Caco-2 (cell line): ENCODE measurements at regions not wholly inside any gene's neighbourhood (a gene's known extent, or its start where the extent isn't known, plus 50 kb on each side); places are given as distances from the start of the nearest gene placed in this dataset.

ENCODE experiments used
- BruUV-seq: library from RNA; stranded (reverse); fragments of 400-500 nt; replicated peaks from 2 replicates; lab custom pipeline; 2021; lab: Mats Ljungman, UMichigan
- CTCF ChIA-PET: fragments of 300-600 bp; sonication (Branson Sonifier 250); formaldehyde crosslinking; loops from one replicate; lab custom pipeline; 2022; ENCODE audit warnings: antibody characterized with exemption; lab: Charles Lee
- POLR2A ChIA-PET: fragments of 300-600 bp; sonication (Branson Sonifier 250); formaldehyde crosslinking; loops from one replicate; lab custom pipeline; 2022; ENCODE audit warnings: antibody characterized with exemption; lab: Charles Lee
- DNase-seq, 2 experiments: peaks; one replicate each; pipeline versions ENCODE4 v3.0.0 to v3.0.0-alpha.2; 2020 to 2022
- H3K27me3 ChIP-seq: replicated peaks from 2 replicates; pipeline ENCODE4 v1.6.0; 2011; ENCODE audit warnings: low read length; ENCODE audit not compliant: control insufficient read depth, insufficient read depth
- H3K36me3 ChIP-seq: 2 replicates; pipeline ENCODE4 v1.5.1; 2011; ENCODE audit warnings: low read length; ENCODE audit not compliant: control insufficient read depth, insufficient read depth
- H3K4me1 ChIP-seq: fragments of 250-450 bp; sonication (Bioruptor Pico); 2 replicates; pipeline ENCODE4 v1.5.1; 2020; ENCODE audit warnings: mild to moderate bottlenecking
- H3K4me3 ChIP-seq: 2 replicates; pipeline ENCODE4 v1.5.1; 2011; ENCODE audit warnings: low read depth, mild to moderate bottlenecking, control low read depth, low read length
- H3K9me3 ChIP-seq: fragments of 250-450 bp; sonication (Bioruptor Pico); 2 replicates; pipeline ENCODE4 v1.5.1; 2020; ENCODE audit warnings: mild to moderate bottlenecking, moderate library complexity
- H3K27ac Mint-ChIP-seq: one replicate; pipeline ENCODE4 v1.8.0; 2022; ENCODE audit warnings: mixed read lengths; ENCODE audit not compliant: unreplicated experiment
- H3K27me3 Mint-ChIP-seq: one replicate; pipeline ENCODE4 v1.8.0; 2022; ENCODE audit warnings: mixed read lengths; ENCODE audit not compliant: insufficient read depth, unreplicated experiment
- H3K36me3 Mint-ChIP-seq: one replicate; pipeline ENCODE4 v1.8.0; 2022; ENCODE audit warnings: mild to moderate bottlenecking, mixed read lengths; ENCODE audit not compliant: insufficient read depth, unreplicated experiment
- H3K4me1 Mint-ChIP-seq: one replicate; pipeline ENCODE4 v1.8.0; 2022; ENCODE audit warnings: low read depth, mixed read lengths; ENCODE audit not compliant: unreplicated experiment
- H3K4me3 Mint-ChIP-seq: one replicate; pipeline ENCODE4 v1.8.0; 2022; ENCODE audit warnings: mild to moderate bottlenecking, moderate library complexity, mixed read lengths; ENCODE audit not compliant: unreplicated experiment
- H3K9me3 Mint-ChIP-seq: one replicate; pipeline ENCODE4 v1.8.0; 2022; ENCODE audit warnings: mixed read lengths; ENCODE audit not compliant: unreplicated experiment
- CTCF ChIP-seq, 2 experiments: fragments of 200-600 bp in 1 of 2; IDR thresholded peaks; 1 replicate in 1 of 2; 2 replicates in 1 of 2; pipeline versions ENCODE4 v1.5.1 to v1.8.0; 2011 to 2022; ENCODE audit warnings: antibody characterized with exemption in 1 of 2, control low read depth in 1 of 2, inconsistent platforms in 1 of 2, low read depth in 1 of 2, low read length in 1 of 2, mild to moderate bottlenecking in 1 of 2, moderate library complexity in 1 of 2; ENCODE audit not compliant: insufficient read depth in 1 of 2, severe bottlenecking in 1 of 2, unreplicated experiment in 1 of 2
- intact Hi-C: fragments of 100-400 bp; cut with micrococcal nuclease; formaldehyde crosslinking; loops from one replicate; pipeline ENCODE4 v1.10.0; 2022; ENCODE audit not compliant: unreplicated experiment

GRCh38 chr7:21128062-21128817 lies 299.6 kb upstream of the SP4 start:
- no TSS peak for BruUV-seq
- Histone ChIP-seq H3K27me3 (no peaks in the 10 kb centered on the region), H3K4me3 (no peak overlapping the region), H3K4me1 (no peaks in the 10 kb centered on the region), H3K36me3 (no peaks in the 10 kb centered on the region), H3K9me3 (no peaks in the 10 kb centered on the region)
- intact Hi-C loops, result no loop called here
- no peak for TF ChIP-seq CTCF (IDR thresholded peaks at IDR 0.05; ENCODE audit: insufficient read depth in 1 of 2, low read depth in 1 of 2, low read length in 1 of 2, severe bottlenecking in 1 of 2, unreplicated experiment in 1 of 2)
- H3K4me3 Mint-ChIP-seq, result no peak overlapping the region
- no peak overlapping the region for H3K27ac Mint-ChIP-seq
- H3K4me1 Mint-ChIP-seq, result no peaks in the 10 kb centered on the region
- H3K36me3 Mint-ChIP-seq, result no peaks in the 10 kb centered on the region
- ChIA-PET CTCF (no interaction called here), POLR2A (no interaction called here)
- H3K9me3 Mint-ChIP-seq, result peaks cover 13% of the 10 kb centered on the region
- DNase-seq, result no peak
- no peaks in the 10 kb centered on the region for H3K27me3 Mint-ChIP-seq

GRCh38 chr7:21131897-21132296 lies 296.0 kb upstream of the SP4 start:
- ChIA-PET POLR2A (no interaction called here), CTCF (no interaction called here)
- no peaks in the 10 kb centered on the region for H3K36me3 ChIP-seq
- Mint-ChIP-seq H3K27me3 (no peaks in the 10 kb centered on the region), H3K9me3 (peaks cover 13% of the 10 kb centered on the region), H3K36me3 (no peaks in the 10 kb centered on the region), H3K4me3 (no peak overlapping the region), H3K4me1 (peaks cover 12% of the 10 kb centered on the region), H3K27ac (no peak overlapping the region)
- DNase-seq, result no peak
- no peaks in the 10 kb centered on the region for H3K27me3 ChIP-seq
- no peak overlapping the region for H3K4me3 ChIP-seq
- intact Hi-C loops, result no loop called here
- TF ChIP-seq CTCF (IDR thresholded peaks at IDR 0.05; ENCODE audit: insufficient read depth in 1 of 2, low read depth in 1 of 2, low read length in 1 of 2, severe bottlenecking in 1 of 2, unreplicated experiment in 1 of 2), result no peak
- peaks cover 3% of the 10 kb centered on the region; the same call in 1 of the 2 replicates for H3K4me1 ChIP-seq
- no peaks in the 10 kb centered on the region for H3K9me3 ChIP-seq
- no TSS peak for BruUV-seq

DNA sequence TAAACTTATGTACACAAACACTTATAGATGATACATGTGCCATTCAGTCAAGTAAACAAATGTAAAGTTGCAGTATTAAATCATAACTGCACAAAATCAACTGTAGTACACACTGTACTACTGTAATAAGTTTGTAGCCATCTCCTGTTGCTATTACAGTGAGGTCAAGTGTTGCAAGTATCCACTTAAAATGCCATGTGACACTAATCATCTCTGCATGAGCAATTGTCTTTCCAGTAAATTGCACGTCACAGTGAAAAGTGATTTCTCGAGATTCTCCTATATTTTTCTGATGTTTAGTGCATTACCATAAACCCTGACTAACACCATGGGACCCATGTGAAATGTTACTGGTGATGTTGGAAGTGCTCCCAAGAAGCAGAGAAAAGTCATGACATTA lies 293.3 kb upstream of the SP4 start:
- peaks cover 23% of the 10 kb centered on the region for H3K9me3 Mint-ChIP-seq
- no peaks in the 10 kb centered on the region for H3K9me3 ChIP-seq
- peaks cover 12% of the 10 kb centered on the region for H3K4me1 Mint-ChIP-seq
- H3K4me1 ChIP-seq, result peaks cover 3% of the 10 kb centered on the region; the same call in 1 of the 2 replicates
- H3K27ac Mint-ChIP-seq, result no peak overlapping the region
- no peaks in the 10 kb centered on the region for H3K36me3 ChIP-seq
- BruUV-seq, result no TSS peak
- H3K4me3 ChIP-seq, result no peak overlapping the region
- CTCF ChIA-PET, result no interaction called here
- H3K27me3 ChIP-seq, result no peaks in the 10 kb centered on the region
- no peak overlapping the region for H3K4me3 Mint-ChIP-seq
- TF ChIP-seq CTCF (IDR thresholded peaks at IDR 0.05; ENCODE audit: insufficient read depth in 1 of 2, low read depth in 1 of 2, low read length in 1 of 2, severe bottlenecking in 1 of 2, unreplicated experiment in 1 of 2), result no peak
- intact Hi-C loops, result no loop called here
- no peaks in the 10 kb centered on the region for H3K36me3 Mint-ChIP-seq
- POLR2A ChIA-PET, result no interaction called here
- no peak for DNase-seq
- peaks cover 4% of the 10 kb centered on the region for H3K27me3 Mint-ChIP-seq
